NCI-H1092 (cell line): ENCODE measurements at regions not wholly inside any gene's neighbourhood (a gene's known extent, or its start where the extent isn't known, plus 50 kb on each side); places are given as distances from the start of the nearest gene placed in this dataset.

Experiments used
- DNase-seq: peaks from one replicate; lab custom pipeline; 2025; lab: John Stamatoyannopoulos, UW

- no peak for DNase-seq
Measured at GRCh38 chr2:62302631-62303435, 106.9 kb downstream of the B3GNT2 start.

DNA sequence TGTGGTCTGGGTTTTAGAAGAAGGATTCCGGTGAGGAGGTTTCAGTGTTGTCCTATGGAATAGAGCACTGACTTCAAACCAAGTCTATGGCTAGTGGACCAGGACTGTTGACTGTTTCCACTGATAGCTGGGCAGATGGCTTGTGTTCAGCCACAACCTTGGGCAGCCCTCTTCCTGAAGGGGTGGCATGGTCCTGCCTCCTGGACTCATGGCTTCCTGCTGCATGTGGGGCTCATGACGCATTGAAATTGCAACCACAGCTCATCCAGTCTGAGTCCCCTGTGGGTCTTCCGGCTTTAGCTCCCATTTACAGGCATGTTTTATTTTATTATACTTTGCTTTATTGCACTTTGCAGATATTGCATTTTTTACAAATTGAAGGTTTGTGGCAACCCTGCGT, 105.0 kb downstream of the B3GNT2 start:
- no peak for DNase-seq

- DNase-seq = no peak
Measured at GRCh38 chr2:62297624-62298010, 101.7 kb downstream of the B3GNT2 start.

GRCh38 chr2:62296832-62297623, 101.1 kb downstream of the B3GNT2 start:
- DNase-seq = no peak

- DNase-seq = no peak
Measured at GRCh38 chr2:62296034-62296831, 100.3 kb downstream of the B3GNT2 start.

DNA sequence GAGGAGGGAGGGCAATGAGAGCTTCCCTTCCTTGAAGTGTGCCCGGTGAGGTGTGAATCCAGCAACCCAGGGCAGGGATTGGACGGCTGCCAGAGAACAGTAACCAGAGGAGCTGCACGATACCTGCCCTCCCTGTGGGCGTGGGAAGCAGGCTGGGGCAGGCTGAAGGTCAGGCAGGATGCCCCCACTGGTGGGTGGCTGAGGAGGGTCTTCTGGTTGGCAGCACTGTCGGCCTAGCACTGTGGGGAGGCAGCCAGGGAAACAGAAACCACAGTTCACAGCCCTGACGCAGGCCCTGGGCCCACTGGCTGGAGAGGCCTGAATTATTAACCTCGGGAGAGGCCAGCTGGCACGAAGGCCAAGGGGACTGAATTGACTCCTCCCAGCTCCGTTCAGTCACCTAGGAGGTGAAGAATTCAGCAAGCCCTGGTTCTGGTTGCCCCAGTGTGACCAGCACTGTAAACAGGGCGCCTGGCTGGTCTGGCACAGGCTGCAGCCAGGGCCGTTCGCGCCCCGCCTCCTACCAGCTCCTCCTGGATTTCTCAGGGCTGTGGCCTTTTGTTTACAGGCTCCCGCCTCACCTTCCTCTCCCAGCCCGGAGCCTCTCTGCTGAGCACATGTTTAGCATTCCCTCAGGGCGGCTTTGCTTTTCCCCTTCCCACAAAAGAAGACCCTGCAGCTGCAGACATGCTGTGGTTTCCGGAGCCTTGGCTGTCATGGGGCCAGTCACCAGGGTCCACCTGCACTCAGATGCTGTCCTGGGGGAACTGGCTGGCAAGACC, 97.8 kb downstream of the B3GNT2 start:
- DNase-seq = peak; percentile 32

DNA sequence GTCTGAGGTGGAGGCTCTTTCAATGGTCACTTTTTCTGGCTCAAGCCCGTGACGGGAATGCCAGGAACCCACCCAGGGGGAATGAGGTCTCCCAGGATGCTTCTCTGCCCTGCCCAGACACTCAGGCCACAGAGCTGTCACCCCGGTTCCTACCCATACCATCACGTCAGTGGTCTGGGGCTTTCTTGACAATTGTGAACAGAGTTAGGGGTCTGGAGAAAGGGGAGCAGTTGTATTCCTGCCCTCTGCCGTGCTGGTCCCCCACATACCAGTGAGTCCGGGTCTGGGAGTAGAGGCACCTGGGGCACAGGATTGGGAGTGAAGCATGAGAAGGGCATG, 97.2 kb downstream of the B3GNT2 start:
- no peak for DNase-seq

DNA sequence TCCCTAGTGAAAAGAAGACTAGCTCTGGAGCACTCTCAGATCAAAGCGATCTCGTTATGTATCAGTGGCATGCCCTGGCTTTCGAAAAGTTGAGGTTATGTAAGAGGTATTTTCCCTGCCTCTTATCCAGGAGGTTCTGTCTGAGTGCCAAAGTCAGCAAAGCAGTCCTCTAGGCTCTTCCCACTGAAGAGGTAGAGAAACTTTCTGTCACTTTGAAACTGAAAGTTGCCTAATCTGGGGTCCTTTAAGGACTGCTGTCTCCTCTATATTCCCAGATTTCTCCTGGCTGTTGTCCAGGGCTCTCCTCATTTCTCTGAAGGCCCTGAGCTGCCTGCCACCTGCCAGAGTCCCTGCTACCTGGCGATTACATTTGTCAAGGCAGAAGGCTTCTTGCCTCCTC, 96.3 kb downstream of the B3GNT2 start:
- no peak for DNase-seq

- DNase-seq = no peak
Measured at GRCh38 chr2:62291517-62292137, 95.7 kb downstream of the B3GNT2 start.

DNA sequence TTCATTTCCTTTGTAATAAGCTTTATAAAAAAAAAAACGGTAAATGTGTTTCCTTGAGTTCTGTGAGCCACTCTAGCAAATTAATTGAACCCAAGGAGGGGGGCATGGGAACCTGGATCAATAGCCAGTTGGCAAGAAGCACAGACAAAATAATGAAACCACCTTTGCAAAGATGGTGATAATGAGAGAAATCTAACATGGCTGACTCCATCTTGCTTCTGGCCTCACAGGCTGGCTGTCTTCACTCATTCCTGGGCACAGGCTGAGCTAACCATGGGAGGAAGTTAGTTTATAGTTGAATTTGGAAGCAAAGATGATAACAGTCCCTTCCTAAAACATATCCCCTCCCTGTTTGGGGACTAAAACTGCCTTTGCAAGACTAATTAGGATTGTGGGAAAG, 95.1 kb downstream of the B3GNT2 start:
- no peak for DNase-seq

DNA sequence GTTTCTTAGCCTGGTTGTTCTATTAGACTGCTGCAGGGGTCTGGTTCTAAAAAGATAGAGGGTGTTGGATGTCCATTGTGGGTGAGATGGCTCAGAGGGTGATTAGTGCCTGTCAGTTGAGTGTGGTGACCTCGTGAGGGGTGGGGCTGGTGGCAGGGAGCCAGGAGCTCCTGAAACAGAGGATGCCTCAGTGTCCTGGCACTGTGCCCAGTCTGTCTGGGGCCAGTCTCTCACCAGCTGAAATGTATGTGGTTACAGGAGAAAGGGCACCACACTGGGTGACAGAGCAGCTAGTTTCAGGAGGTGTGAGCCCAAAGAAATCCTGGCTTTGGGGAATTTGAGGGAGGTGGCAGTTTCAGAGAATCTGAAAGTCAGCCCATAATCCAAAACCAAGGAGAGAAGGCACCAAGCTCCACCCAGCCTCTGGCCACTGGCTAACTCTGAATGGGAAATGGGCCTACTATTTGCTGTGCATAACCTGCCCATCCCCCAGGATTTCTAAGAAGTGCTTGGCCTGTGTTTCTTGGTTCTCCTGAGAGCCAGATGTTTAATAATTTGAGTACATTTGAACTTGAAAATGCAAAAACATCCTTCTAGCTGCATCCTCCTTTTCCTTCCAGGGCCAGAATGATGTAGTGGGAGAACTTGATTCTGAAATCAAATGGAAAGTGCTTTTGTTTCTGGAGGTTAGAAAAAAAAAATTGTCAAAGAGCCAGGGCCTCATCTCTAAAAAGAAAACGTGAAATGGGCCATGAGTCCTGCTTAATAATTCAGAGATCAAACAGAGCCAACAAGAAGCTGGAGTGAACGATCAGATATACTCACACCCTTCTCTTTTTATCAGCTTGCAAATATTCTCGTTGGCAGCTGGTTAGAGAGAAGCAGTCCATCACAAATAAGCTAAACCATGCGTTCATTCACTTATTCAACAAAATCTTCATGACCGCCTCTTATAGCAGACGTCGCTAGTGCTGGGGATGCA, 92.3 kb downstream of the B3GNT2 start:
- peak; percentile 85 for DNase-seq

- DNase-seq = no peak
Measured at GRCh38 chr2:62287282-62287681, 91.4 kb downstream of the B3GNT2 start.

DNA sequence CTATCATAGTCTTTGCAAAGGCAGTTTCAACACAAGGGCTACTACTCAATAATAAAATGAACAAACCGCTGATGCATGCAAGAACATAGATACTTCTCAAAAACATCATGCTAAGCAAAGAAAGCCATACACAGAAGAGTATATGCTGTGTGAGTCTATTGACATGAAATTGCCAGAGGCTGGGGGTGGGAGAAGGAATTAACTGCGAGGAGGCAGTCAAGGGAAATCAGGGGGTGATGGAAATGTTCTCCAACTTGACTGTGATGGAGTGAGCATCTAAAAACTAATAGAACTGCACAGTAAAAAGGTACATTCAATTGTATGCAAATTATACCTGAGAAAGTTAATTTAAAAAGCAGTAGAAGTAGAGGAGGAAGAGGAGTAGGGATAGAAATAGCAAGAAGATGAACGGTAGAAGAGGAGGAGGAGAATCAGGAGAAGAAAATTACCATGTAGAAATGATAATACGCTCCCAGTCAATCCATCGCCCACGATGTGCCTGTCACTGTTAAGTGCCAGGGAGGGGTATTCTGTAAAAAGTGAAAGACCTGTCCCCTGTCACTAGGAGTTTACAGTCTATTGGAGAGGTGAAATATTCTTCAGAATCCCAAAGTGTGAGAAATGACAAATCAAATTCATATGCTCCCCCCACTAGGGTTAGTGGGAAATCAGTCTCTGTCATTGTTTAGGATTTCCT, 90.3 kb downstream of the B3GNT2 start:
- no peak for DNase-seq

DNA sequence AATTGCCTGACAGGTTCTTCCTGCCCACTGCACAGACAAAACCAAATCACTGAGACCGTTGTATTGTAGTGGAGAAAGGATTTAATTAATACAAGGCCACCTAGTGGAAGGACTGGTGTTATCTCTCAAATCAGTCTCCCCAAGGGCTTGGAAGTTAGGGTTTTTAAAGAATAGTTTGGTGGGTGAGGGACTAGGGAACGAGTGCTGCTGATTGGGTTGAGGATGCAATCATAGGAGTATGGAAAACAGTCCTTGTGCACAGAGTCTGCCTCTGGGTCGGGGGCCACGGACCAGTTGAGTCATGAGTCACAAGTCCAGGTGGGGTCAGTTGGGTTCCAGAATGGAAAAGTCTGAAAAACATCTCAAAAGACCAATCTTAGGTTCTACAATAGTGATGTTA, 89.1 kb downstream of the B3GNT2 start:
- no peak for DNase-seq

DNA sequence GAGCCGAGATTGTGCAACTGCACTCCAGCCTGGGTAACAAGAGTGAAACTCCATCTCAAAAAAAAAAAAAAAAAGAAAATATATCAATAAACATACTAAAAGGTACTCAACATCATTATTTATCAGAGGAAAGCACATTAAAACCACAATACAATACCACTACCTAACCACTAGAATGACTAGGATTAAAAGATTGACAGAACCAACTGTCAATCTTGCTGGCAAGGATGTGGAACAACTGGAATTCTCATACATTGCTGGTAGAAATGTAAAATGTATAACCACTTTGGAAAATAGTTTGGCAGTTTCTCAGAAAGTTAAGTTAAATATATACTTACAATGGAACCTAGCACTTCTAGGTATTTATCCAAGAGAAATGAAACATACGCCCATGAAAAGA, 88.6 kb downstream of the B3GNT2 start:
- DNase-seq = no peak

- DNase-seq = no peak
Measured at GRCh38 chr2:62283147-62283546, 87.2 kb downstream of the B3GNT2 start.

GRCh38 chr2:62281663-62282062, 85.7 kb downstream of the B3GNT2 start:
- DNase-seq = no peak

- DNase-seq = no peak
Measured at GRCh38 chr2:62277688-62278087, 81.8 kb downstream of the B3GNT2 start.
